Hepatocyte (in vitro differentiated cells): ENCODE measurements at regions not wholly inside any gene's neighbourhood (a gene's known extent, or its start where the extent isn't known, plus 50 kb on each side); places are given as distances from the start of the nearest gene placed in this dataset.

ENCODE experiments used
- DNase-seq: peaks from one replicate; pipeline ENCODE4 v3.0.0-alpha.2; 2016; ENCODE audit warnings: low spot score
- H2AFZ ChIP-seq: fragments of 200-600 bp; sonication (generic); 2 replicates; pipeline ENCODE4 v1.6.0; 2016; ENCODE audit warnings: antibody characterized with exemption, mild to moderate bottlenecking
- H3K27ac ChIP-seq: fragments of 200-600 bp; sonication (generic); 2 replicates; pipeline ENCODE4 v1.5.1; 2016; ENCODE audit warnings: mild to moderate bottlenecking
- H3K27me3 ChIP-seq: fragments of 200-600 bp; sonication (generic); 2 replicates; pipeline ENCODE4 v1.6.1; 2016
- H3K36me3 ChIP-seq: fragments of 200-600 bp; sonication (generic); replicated peaks from 2 replicates; pipeline ENCODE4 v1.5.1; 2016; ENCODE audit warnings: low read depth; ENCODE audit not compliant: insufficient read depth
- H3K4me1 ChIP-seq: fragments of 200-600 bp; sonication (generic); 2 replicates; pipeline ENCODE4 v1.5.1; 2016; ENCODE audit warnings: mild to moderate bottlenecking, moderate library complexity; ENCODE audit not compliant: insufficient read depth
- H3K4me2 ChIP-seq: fragments of 200-600 bp; sonication (generic); 2 replicates; pipeline ENCODE4 v1.6.0; 2016
- H3K4me3 ChIP-seq: fragments of 200-600 bp; sonication (generic); 2 replicates; pipeline ENCODE4 v1.5.1; 2016; ENCODE audit warnings: mild to moderate bottlenecking
- H3K79me2 ChIP-seq: fragments of 200-600 bp; sonication (generic); 2 replicates; pipeline ENCODE4 v1.6.0; 2017; ENCODE audit warnings: mild to moderate bottlenecking
- H3K9me2 ChIP-seq: fragments of 200-600 bp; sonication (generic); replicated peaks from 2 replicates; pipeline ENCODE4 v1.6.0; 2017; ENCODE audit warnings: mild to moderate bottlenecking; ENCODE audit not compliant: insufficient read depth
- H3K9me3 ChIP-seq: fragments of 200-600 bp; sonication (generic); 2 replicates; pipeline ENCODE4 v1.5.1; 2016; ENCODE audit warnings: low read depth, mild to moderate bottlenecking
- H4K20me1 ChIP-seq: fragments of 200-600 bp; sonication (generic); 2 replicates; pipeline ENCODE4 v1.6.0; 2016; ENCODE audit warnings: mild to moderate bottlenecking; ENCODE audit not compliant: insufficient read depth, poor library complexity, severe bottlenecking
- CTCF ChIP-seq: fragments of 200-600 bp; sonication (generic); IDR thresholded peaks from 2 replicates; pipeline ENCODE4 v1.5.1; 2016; ENCODE audit warnings: antibody characterized with exemption, mild to moderate bottlenecking; ENCODE audit not compliant: poor library complexity
- EZH2 ChIP-seq: fragments of 200-600 bp; sonication (generic); IDR thresholded peaks from 2 replicates; pipeline ENCODE4 v1.6.1; 2016; ENCODE audit warnings: antibody characterized with exemption, mild to moderate bottlenecking, borderline replicate concordance
- EZH2phosphoT487 ChIP-seq: fragments of 200-600 bp; sonication (generic); IDR thresholded peaks from one replicate; pipeline ENCODE4 v1.6.1; 2018; ENCODE audit warnings: antibody characterized with exemption, mild to moderate bottlenecking, low read depth, moderate library complexity; ENCODE audit not compliant: unreplicated experiment, severe bottlenecking
- WGBS: methylation state at CpG from one replicate; pipeline ENCODE4 v1.1.6; 2016; ENCODE audit warnings: low lambda C conversion rate; ENCODE audit errors: missing lambda C conversion rate; 5-methylcytosine and 5-hydroxymethylcytosine counted together

GRCh38 chr11:127804747-127805400, 782.5 kb downstream of the ETS1 start:
- Histone ChIP-seq H3K79me2 (no peaks in the 10 kb centered on the region), H3K4me1 (peaks cover 12% of the 10 kb centered on the region), H3K4me2 (peak overlapping the region; percentile 31), H2AFZ (no peak overlapping the region), H3K36me3 (no peaks in the 10 kb centered on the region), H3K4me3 (no peak overlapping the region), H3K9me3 (no peaks in the 10 kb centered on the region), H3K27ac (peak overlapping the region; percentile 71), H3K9me2 (no peaks in the 10 kb centered on the region), H3K27me3 (no peaks in the 10 kb centered on the region), H4K20me1 (no peaks in the 10 kb centered on the region)
- WGBS = 43% methylated on average over 2 of the region's 2 CpGs
- DNase-seq = peak; percentile 44
- TF ChIP-seq CTCF (no peak), EZH2 (no peak), EZH2phosphoT487 (no peak)

- no peak for DNase-seq
- peaks cover 12% of the 10 kb centered on the region for H3K4me1 ChIP-seq
- no peak for TF ChIP-seq EZH2
- H3K9me3 ChIP-seq = no peaks in the 10 kb centered on the region
- no peak overlapping the region for H3K27ac ChIP-seq
- H3K27me3 ChIP-seq = no peaks in the 10 kb centered on the region
- H3K4me3 ChIP-seq = no peak overlapping the region
- H2AFZ ChIP-seq = no peak overlapping the region
- H3K9me2 ChIP-seq = no peaks in the 10 kb centered on the region
- no peak overlapping the region for H3K4me2 ChIP-seq
- no peaks in the 10 kb centered on the region for H3K79me2 ChIP-seq
- H3K36me3 ChIP-seq = no peaks in the 10 kb centered on the region
- no peaks in the 10 kb centered on the region for H4K20me1 ChIP-seq
These were observed 783.6 kb downstream of the ETS1 start for GRCh38 chr11:127803755-127804154.

DNA sequence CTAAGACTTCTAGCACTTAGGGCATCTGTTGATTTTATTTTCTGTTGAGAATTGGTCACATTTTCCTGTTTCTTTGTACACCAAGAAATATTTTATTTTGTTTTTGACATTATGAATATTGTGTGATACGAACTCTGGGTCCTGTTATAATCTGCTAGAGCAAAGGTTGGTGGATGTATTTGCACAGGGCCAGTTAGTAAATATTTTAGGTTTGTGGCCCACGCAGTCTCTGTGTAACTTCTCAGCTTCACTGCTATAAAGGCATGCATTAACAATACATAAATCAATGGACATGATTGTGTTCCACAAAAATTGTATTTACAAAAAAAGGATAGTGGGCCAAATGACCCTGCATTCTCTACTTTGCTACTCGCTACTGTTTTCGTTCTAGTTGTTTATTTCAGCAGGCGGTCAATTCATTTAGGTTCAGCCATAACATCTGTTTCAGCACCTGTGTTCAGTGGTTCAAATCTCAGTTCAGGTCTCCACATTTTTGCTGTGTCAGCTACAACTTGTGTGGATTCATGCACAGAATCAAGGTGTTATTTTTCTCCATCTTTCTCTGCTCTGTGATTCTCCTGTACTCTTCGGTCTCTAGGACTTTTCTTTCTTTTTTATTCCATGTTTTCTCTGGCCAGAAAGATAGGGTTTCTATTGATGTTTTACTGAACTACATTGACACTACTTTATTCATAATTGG, 786.2 kb downstream of the ETS1 start:
- 88% methylated on average over 6 of the region's 6 CpGs for WGBS
- H3K4me1 ChIP-seq = peaks cover 9% of the 10 kb centered on the region
- H3K4me2 ChIP-seq = no peak overlapping the region
- H2AFZ ChIP-seq = no peak overlapping the region
- H3K9me2 ChIP-seq = no peaks in the 10 kb centered on the region
- H3K79me2 ChIP-seq = no peaks in the 10 kb centered on the region
- no peaks in the 10 kb centered on the region for H3K27me3 ChIP-seq
- no peak overlapping the region for H3K27ac ChIP-seq
- no peak overlapping the region for H3K4me3 ChIP-seq
- DNase-seq = no peak
- no peaks in the 10 kb centered on the region for H3K9me3 ChIP-seq
- H3K36me3 ChIP-seq = no peaks in the 10 kb centered on the region
- TF ChIP-seq EZH2 (no peak), EZH2phosphoT487 (no peak), CTCF (no peak)
- no peaks in the 10 kb centered on the region for H4K20me1 ChIP-seq

DNA sequence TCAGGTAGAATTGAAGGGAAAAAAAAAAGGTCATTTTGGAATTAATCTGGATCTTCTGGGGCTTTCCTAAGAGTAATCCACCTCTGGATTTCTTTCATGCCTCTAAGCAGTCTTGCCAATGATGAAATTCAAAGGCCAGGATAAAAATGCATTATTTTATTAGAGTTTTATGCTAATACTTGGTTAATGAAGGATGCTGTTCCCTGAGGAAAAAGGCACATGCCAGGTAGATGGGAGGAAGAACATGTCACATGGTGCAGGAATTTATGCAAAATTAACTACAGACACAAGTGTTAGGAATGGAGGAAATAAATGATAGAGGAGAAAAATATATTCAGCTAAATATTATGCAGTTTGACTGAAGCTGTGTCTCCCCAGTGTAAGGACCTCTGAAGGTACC, 792.0 kb downstream of the ETS1 start:
- Histone ChIP-seq H3K9me2 (no peaks in the 10 kb centered on the region), H3K27ac (no peak overlapping the region), H2AFZ (no peak overlapping the region), H3K79me2 (no peaks in the 10 kb centered on the region), H4K20me1 (no peaks in the 10 kb centered on the region), H3K4me2 (no peak overlapping the region), H3K4me3 (no peak overlapping the region), H3K9me3 (no peaks in the 10 kb centered on the region), H3K36me3 (no peaks in the 10 kb centered on the region), H3K27me3 (no peaks in the 10 kb centered on the region), H3K4me1 (no peaks in the 10 kb centered on the region)
- TF ChIP-seq EZH2 = no peak
- no peak for TF ChIP-seq EZH2phosphoT487
- TF ChIP-seq CTCF = no peak
- DNase-seq = no peak
